ENCODE measurements at regions not wholly inside any gene's neighbourhood (a gene's known extent, or its start where the extent isn't known, plus 50 kb on each side); places are given as distances from the start of the nearest gene placed in this dataset.
"Not testable (repeated sequence)": the region's sequence is repeated elsewhere in the genome, so short reads cannot be mapped to it uniquely, and the experiment has no call there.

- DNase-seq (ENCODE audit: low read depth) = no peak
Measured at GRCh38 chrX:120753413-120754251, 122.0 kb downstream of the CT47B1 start.

GRCh38 chrX:120752431-120753082, 122.7 kb upstream of the C1GALT1C1 start:
- DNase-seq (ENCODE audit: low read depth) = no peak

DNA sequence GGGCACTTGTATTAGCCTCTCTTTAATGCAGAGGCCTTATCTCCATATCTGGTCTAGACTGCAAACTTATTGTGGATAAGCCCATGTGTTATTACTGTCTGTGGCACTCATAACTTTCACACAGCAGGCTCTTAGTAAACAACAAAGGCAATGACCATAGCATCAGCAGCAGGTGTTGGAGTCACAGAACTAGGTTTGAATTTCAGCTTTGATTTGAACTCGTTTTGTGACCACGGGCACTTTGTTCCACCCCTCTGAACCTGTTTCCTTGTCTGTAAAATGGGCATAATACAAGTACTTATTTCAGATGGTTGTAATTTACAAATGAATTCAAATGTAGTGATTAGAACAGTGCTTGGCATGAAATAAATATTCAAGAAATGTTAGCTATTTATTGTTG, 121.8 kb upstream of the C1GALT1C1 start:
- no peak for DNase-seq (ENCODE audit: low read depth)

GRCh38 chrX:120750381-120750780, 120.5 kb upstream of the C1GALT1C1 start:
- DNase-seq (ENCODE audit: low read depth) = no peak

GRCh38 chrX:120749141-120749846, 119.4 kb upstream of the C1GALT1C1 start:
- peak; percentile 18 for DNase-seq (ENCODE audit: low read depth)

- no peak for DNase-seq (ENCODE audit: low read depth)
Measured at GRCh38 chrX:120746153-120746552, 116.3 kb upstream of the C1GALT1C1 start.

- DNase-seq (ENCODE audit: low read depth) = no peak
Measured at GRCh38 chrX:120742946-120743665, 113.3 kb upstream of the C1GALT1C1 start.

DNA sequence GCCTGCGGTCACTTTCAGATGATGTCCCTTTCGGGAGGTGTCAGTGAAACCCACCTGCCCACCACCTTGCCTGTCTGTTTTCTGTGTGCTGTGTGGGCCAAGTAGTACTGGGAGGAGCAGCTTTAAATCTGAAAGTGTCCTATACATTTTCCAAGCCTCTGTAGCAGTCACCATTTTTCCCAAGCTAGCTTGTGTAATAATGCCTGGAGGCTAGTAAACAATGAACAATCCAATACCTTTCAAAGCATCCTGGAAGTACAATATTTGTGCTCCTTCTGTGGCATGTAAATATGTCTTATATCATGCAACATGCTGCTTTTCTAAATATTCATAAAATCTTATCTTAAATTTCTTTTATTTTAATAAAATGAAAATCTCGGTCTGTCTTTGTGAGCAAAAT, 111.6 kb upstream of the C1GALT1C1 start:
- DNase-seq (ENCODE audit: low read depth) = no peak

- no peak for DNase-seq (ENCODE audit: low read depth)
Measured at GRCh38 chrX:120740072-120740471, 110.2 kb upstream of the C1GALT1C1 start.

DNA sequence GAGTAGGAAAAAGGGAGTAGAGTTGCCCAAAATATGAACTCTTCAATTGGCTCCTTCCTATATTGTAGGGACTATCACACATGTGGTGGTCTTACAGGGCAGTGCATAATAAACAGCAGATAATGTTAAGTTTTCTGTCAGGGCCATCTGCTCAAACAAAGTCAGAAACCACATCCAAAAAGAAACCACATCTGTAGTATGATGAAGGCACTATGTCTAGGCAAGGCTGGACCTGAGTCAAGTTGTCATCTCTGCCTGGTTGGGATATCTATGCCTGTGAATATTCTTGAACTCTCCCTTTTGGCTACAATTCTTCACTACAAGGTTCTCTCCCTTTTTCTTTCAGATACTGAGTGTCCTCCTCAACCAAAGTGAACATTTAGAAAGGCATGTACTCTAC, 109.4 kb upstream of the C1GALT1C1 start:
- no peak for DNase-seq (ENCODE audit: low read depth)

- peak; percentile 61 for DNase-seq (ENCODE audit: low read depth)
Measured at GRCh38 chrX:120736989-120737388, 107.1 kb upstream of the C1GALT1C1 start.

GRCh38 chrX:120735966-120736365, 106.1 kb upstream of the C1GALT1C1 start:
- no peak for DNase-seq (ENCODE audit: low read depth)

- no peak for DNase-seq (ENCODE audit: low read depth)
Measured at GRCh38 chrX:120732879-120733278, 103.0 kb upstream of the C1GALT1C1 start.

GRCh38 chrX:120732461-120732860, 102.6 kb upstream of the C1GALT1C1 start:
- no peak for DNase-seq (ENCODE audit: low read depth)

DNA sequence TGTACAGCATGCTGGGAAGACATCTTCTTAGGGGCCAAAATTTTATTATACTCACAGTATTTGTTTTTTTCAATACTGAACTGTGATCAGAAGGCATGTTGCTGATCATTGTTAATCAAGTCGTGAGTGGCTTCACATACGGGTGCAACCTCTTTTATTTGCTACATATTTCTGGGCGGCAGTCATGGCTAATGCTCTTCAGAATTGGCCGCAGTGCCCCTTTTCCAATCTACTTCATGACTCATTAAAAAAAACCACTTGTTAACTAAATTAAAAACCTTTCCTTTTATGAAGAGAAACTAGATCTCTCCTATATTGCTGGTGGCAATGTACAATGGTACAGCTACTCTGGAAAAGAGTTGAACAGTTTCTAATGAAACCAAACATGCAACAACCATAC, 101.5 kb upstream of the C1GALT1C1 start:
- DNase-seq (ENCODE audit: low read depth) = no peak

- DNase-seq (ENCODE audit: low read depth) = not testable (repeated sequence)
Measured at GRCh38 chrX:120729506-120730255, 99.8 kb upstream of the C1GALT1C1 start.

DNA sequence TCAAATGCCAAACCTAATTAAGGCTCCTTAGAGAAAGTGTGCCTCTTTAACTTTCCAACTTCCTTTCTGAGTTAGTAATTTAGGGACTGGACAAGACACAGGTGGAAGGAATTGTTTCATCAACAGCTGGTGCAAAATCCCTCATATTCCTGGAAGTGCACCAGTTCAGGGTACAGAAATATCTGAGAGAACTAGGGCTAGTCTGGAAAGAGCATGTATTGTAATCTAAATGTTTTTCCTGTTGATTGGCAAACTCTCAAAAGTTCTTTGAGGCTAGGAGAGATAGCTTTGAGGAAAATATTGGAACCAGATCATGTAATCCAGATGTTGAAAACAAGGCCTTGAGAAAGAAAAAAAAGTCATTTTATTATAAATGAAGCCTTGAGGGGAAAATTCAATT, 98.1 kb upstream of the C1GALT1C1 start:
- DNase-seq (ENCODE audit: low read depth) = no peak

DNA sequence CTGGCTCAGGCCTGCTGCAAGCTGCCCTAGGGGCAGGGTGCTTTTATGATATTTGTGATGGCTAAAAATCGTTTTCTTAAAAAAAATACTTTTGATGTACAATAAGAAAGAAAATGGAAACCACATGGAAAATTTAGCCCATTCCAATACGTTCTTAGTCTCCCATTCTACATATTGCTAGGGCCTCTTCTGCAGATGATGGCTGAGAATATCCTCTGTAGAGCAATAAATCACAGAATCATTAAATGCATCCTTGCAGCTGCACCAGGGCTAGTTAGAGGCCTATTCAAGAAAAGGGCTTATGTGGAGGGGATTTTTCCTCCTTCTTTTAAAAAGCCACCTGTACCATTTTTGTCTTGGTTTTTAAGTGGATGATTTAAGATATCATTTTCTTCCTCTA, 97.6 kb upstream of the C1GALT1C1 start:
- DNase-seq (ENCODE audit: low read depth) = no peak

- no peak for DNase-seq (ENCODE audit: low read depth)
Measured at GRCh38 chrX:120726294-120726693, 96.4 kb upstream of the C1GALT1C1 start.

DNA sequence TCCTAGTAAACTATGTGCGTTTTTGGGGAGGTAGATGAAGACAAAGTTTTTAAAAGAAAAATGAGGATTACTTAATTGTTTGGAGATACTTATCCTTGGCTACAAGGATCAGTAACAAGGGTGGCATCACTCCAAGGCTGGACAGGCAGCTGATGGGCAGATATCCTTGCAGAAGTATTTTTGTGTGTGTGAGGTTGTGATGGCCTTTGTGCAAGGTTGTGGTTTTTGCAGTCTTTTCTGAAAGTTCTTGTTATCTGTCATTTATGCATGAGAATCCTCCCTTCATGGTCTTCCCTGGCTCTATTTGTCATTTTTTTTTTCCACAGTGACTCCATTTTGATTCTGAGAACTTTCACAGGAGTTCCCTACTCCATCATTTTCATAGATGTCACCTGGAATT, 96.0 kb upstream of the C1GALT1C1 start:
- DNase-seq (ENCODE audit: low read depth) = no peak

DNA sequence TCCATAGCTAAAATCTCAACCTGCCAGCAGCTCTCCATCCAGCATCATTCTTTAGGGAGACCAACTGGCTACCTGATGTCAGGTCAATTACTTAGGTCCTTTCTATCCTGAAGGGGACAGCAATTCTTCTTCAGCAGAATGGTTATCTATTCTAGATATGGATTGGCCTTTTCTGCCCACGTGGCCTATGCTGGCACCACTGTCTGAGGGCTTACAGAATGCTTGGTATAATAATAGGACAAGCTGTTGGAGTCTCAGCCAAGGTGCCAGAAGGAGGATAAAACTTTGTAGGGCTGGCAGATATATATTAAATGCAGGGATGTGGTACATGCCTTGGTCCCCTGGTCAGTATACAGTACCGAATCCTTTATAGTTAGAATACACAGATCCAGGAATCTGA, 89.8 kb upstream of the C1GALT1C1 start:
- no peak for DNase-seq (ENCODE audit: low read depth)
